ENCODE measurements at regions not wholly inside any gene's neighbourhood (a gene's known extent, or its start where the extent isn't known, plus 50 kb on each side); places are given as distances from the start of the nearest gene placed in this dataset.

- no peaks in the 10 kb centered on the region for H3K9me3 ChIP-seq (ENCODE audit: insufficient read depth, low read depth, low read length)
Observed at GRCh38 chr3:55413236-55413635, 73.9 kb downstream of the WNT5A start.

GRCh38 chr3:55412545-55412944, 74.6 kb downstream of the WNT5A start:
- WGBS: 91% methylated on average over 4 of the region's 4 CpGs
- no peaks in the 10 kb centered on the region for H3K27me3 ChIP-seq (ENCODE audit: insufficient read depth, low read length)

More at GRCh38 chr3:55413236-55413635, 73.9 kb downstream of the WNT5A start:
- Histone ChIP-seq H3K4me3 (ENCODE audit: low read length) (no peak overlapping the region), H3K27ac (ENCODE audit: low read depth, low read length) (no peak overlapping the region), H3K36me3 (ENCODE audit: insufficient read depth, low read length) (no peaks in the 10 kb centered on the region), H3K4me1 (ENCODE audit: insufficient read depth, low read length) (no peaks in the 10 kb centered on the region), H3K27me3 (ENCODE audit: insufficient read depth, low read length) (no peaks in the 10 kb centered on the region), H3K9ac (ENCODE audit: low read depth, low read length) (no peak overlapping the region)
- WGBS: 59% methylated on average over 5 of the region's 7 CpGs

GRCh38 chr3:55409806-55410205, 77.3 kb downstream of the WNT5A start:
- Histone ChIP-seq H3K27me3 (ENCODE audit: insufficient read depth, low read length) (no peaks in the 10 kb centered on the region), H3K4me1 (ENCODE audit: insufficient read depth, low read length) (no peaks in the 10 kb centered on the region), H3K36me3 (ENCODE audit: insufficient read depth, low read length) (no peaks in the 10 kb centered on the region), H3K9me3 (ENCODE audit: insufficient read depth, low read depth, low read length) (no peaks in the 10 kb centered on the region), H3K9ac (ENCODE audit: low read depth, low read length) (no peak overlapping the region), H3K27ac (ENCODE audit: low read depth, low read length) (no peak overlapping the region), H3K4me3 (ENCODE audit: low read length) (no peak overlapping the region)
- WGBS: 94% methylated on average over 2 of the region's 2 CpGs

More at GRCh38 chr3:55412545-55412944, 74.6 kb downstream of the WNT5A start:
- Histone ChIP-seq H3K4me1 (ENCODE audit: insufficient read depth, low read length) (no peaks in the 10 kb centered on the region), H3K27ac (ENCODE audit: low read depth, low read length) (no peak overlapping the region), H3K9ac (ENCODE audit: low read depth, low read length) (no peak overlapping the region), H3K36me3 (ENCODE audit: insufficient read depth, low read length) (no peaks in the 10 kb centered on the region), H3K4me3 (ENCODE audit: low read length) (no peak overlapping the region), H3K9me3 (ENCODE audit: insufficient read depth, low read depth, low read length) (no peaks in the 10 kb centered on the region)

- H3K9ac ChIP-seq (ENCODE audit: low read depth, low read length): no peak overlapping the region
- H3K4me3 ChIP-seq (ENCODE audit: low read length): no peak overlapping the region
- no peaks in the 10 kb centered on the region for H3K27me3 ChIP-seq (ENCODE audit: insufficient read depth, low read length)
- H3K27ac ChIP-seq (ENCODE audit: low read depth, low read length): no peak overlapping the region
- no peaks in the 10 kb centered on the region for H3K36me3 ChIP-seq (ENCODE audit: insufficient read depth, low read length)
- H3K9me3 ChIP-seq (ENCODE audit: insufficient read depth, low read depth, low read length): no peaks in the 10 kb centered on the region
- 87% methylated on average over 3 of the region's 3 CpGs for WGBS
- H3K4me1 ChIP-seq (ENCODE audit: insufficient read depth, low read length): no peaks in the 10 kb centered on the region
Observed at GRCh38 chr3:55408193-55408826, 78.8 kb downstream of the WNT5A start.

GRCh38 chr3:55407426-55407820, 79.7 kb downstream of the WNT5A start:
- Histone ChIP-seq H3K9ac (ENCODE audit: low read depth, low read length) (no peak overlapping the region), H3K4me3 (ENCODE audit: low read length) (no peak overlapping the region), H3K4me1 (ENCODE audit: insufficient read depth, low read length) (no peaks in the 10 kb centered on the region), H3K9me3 (ENCODE audit: insufficient read depth, low read depth, low read length) (no peaks in the 10 kb centered on the region), H3K27me3 (ENCODE audit: insufficient read depth, low read length) (no peaks in the 10 kb centered on the region), H3K27ac (ENCODE audit: low read depth, low read length) (no peak overlapping the region), H3K36me3 (ENCODE audit: insufficient read depth, low read length) (no peaks in the 10 kb centered on the region)
- 91% methylated on average over 1 of the region's 1 CpG for WGBS

GRCh38 chr3:55406696-55407425, 80.2 kb downstream of the WNT5A start:
- no peak overlapping the region for H3K9ac ChIP-seq (ENCODE audit: low read depth, low read length)
- H3K4me1 ChIP-seq (ENCODE audit: insufficient read depth, low read length): no peaks in the 10 kb centered on the region
- WGBS: 95% methylated on average over 2 of the region's 2 CpGs

GRCh38 chr3:55405436-55405835, 81.7 kb downstream of the WNT5A start:
- Histone ChIP-seq H3K9ac (ENCODE audit: low read depth, low read length) (no peak overlapping the region), H3K9me3 (ENCODE audit: insufficient read depth, low read depth, low read length) (no peaks in the 10 kb centered on the region), H3K27me3 (ENCODE audit: insufficient read depth, low read length) (no peaks in the 10 kb centered on the region), H3K4me1 (ENCODE audit: insufficient read depth, low read length) (no peaks in the 10 kb centered on the region), H3K27ac (ENCODE audit: low read depth, low read length) (no peak overlapping the region), H3K36me3 (ENCODE audit: insufficient read depth, low read length) (no peaks in the 10 kb centered on the region), H3K4me3 (ENCODE audit: low read length) (no peak overlapping the region)
- WGBS: 43% methylated on average over 8 of the region's 8 CpGs

More at GRCh38 chr3:55406696-55407425, 80.2 kb downstream of the WNT5A start:
- Histone ChIP-seq H3K36me3 (ENCODE audit: insufficient read depth, low read length) (no peaks in the 10 kb centered on the region), H3K4me3 (ENCODE audit: low read length) (no peak overlapping the region), H3K9me3 (ENCODE audit: insufficient read depth, low read depth, low read length) (no peaks in the 10 kb centered on the region), H3K27me3 (ENCODE audit: insufficient read depth, low read length) (no peaks in the 10 kb centered on the region), H3K27ac (ENCODE audit: low read depth, low read length) (no peak overlapping the region)

- Histone ChIP-seq H3K27ac (ENCODE audit: low read depth, low read length) (no peak overlapping the region), H3K4me1 (ENCODE audit: insufficient read depth, low read length) (no peaks in the 10 kb centered on the region), H3K9ac (ENCODE audit: low read depth, low read length) (no peak overlapping the region), H3K4me3 (ENCODE audit: low read length) (no peak overlapping the region), H3K27me3 (ENCODE audit: insufficient read depth, low read length) (no peaks in the 10 kb centered on the region), H3K36me3 (ENCODE audit: insufficient read depth, low read length) (no peaks in the 10 kb centered on the region), H3K9me3 (ENCODE audit: insufficient read depth, low read depth, low read length) (no peaks in the 10 kb centered on the region)
- 88% methylated on average over 4 of the region's 4 CpGs for WGBS
Observed at GRCh38 chr3:55402886-55403609, 84.1 kb downstream of the WNT5A start.

GRCh38 chr3:55380561-55380960, 106.5 kb downstream of the WNT5A start:
- Histone ChIP-seq H3K4me1 (ENCODE audit: insufficient read depth, low read length) (no peaks in the 10 kb centered on the region), H3K9ac (ENCODE audit: low read depth, low read length) (no peak overlapping the region), H3K27ac (ENCODE audit: low read depth, low read length) (no peak overlapping the region), H3K9me3 (ENCODE audit: insufficient read depth, low read depth, low read length) (no peaks in the 10 kb centered on the region), H3K36me3 (ENCODE audit: insufficient read depth, low read length) (no peaks in the 10 kb centered on the region), H3K4me3 (ENCODE audit: low read length) (no peak overlapping the region), H3K27me3 (ENCODE audit: insufficient read depth, low read length) (no peaks in the 10 kb centered on the region)

GRCh38 chr3:55376753-55377347, 110.3 kb downstream of the WNT5A start:
- Histone ChIP-seq H3K4me1 (ENCODE audit: insufficient read depth, low read length) (no peaks in the 10 kb centered on the region), H3K27ac (ENCODE audit: low read depth, low read length) (no peak overlapping the region), H3K9me3 (ENCODE audit: insufficient read depth, low read depth, low read length) (no peaks in the 10 kb centered on the region), H3K4me3 (ENCODE audit: low read length) (no peak overlapping the region), H3K36me3 (ENCODE audit: insufficient read depth, low read length) (no peaks in the 10 kb centered on the region), H3K27me3 (ENCODE audit: insufficient read depth, low read length) (no peaks in the 10 kb centered on the region), H3K9ac (ENCODE audit: low read depth, low read length) (no peak overlapping the region)
- WGBS: 91% methylated on average over 3 of the region's 3 CpGs

- Histone ChIP-seq H3K9me3 (ENCODE audit: insufficient read depth, low read depth, low read length) (no peaks in the 10 kb centered on the region), H3K36me3 (ENCODE audit: insufficient read depth, low read length) (no peaks in the 10 kb centered on the region), H3K4me1 (ENCODE audit: insufficient read depth, low read length) (no peaks in the 10 kb centered on the region), H3K27ac (ENCODE audit: low read depth, low read length) (no peak overlapping the region), H3K27me3 (ENCODE audit: insufficient read depth, low read length) (no peaks in the 10 kb centered on the region), H3K9ac (ENCODE audit: low read depth, low read length) (no peak overlapping the region), H3K4me3 (ENCODE audit: low read length) (no peak overlapping the region)
- WGBS: 95% methylated on average over 5 of the region's 5 CpGs
Observed at GRCh38 chr3:55373423-55373822, 113.7 kb downstream of the WNT5A start.
